ENCODE measurements at regions not wholly inside any gene's neighbourhood (a gene's known extent, or its start where the extent isn't known, plus 50 kb on each side); places are given as distances from the start of the nearest gene placed in this dataset.

DNA sequence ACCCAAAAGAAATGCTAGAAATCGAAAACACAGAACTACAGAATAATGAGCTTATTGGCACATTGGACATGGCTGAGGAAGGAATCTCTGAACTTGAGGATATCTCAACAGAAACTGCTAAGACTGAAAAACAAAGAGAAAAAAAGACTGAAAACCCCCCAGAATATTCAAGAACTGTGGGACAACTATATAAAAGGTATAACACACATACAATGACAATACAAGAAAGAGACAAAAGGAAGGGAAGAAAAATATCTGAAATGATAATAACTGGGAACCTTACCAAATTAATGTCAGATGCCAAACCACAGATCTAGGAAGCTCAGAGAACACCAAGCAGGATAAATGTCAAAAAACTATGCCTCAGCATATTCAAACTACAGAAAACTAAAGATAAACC is 68.6 kb upstream of the TNPO1 start:
- Histone ChIP-seq H2AFZ (replicated peaks; ENCODE audit: low read length, poor library complexity) (no peak overlapping the region), H3K27me3 (ENCODE audit: control insufficient read depth, insufficient read depth, low read length) (peaks cover 1% of the 10 kb centered on the region), H3K36me3 (ENCODE audit: control insufficient read depth, insufficient read depth, low read length) (no peaks in the 10 kb centered on the region), H2BK20ac (ENCODE audit: low read depth, low read length) (no peak overlapping the region), H4K91ac (ENCODE audit: insufficient read depth, low read depth, low read length) (no peak overlapping the region), H4K5ac (ENCODE audit: low read depth, low read length) (no peak overlapping the region), H3K9me3 (ENCODE audit: control insufficient read depth, insufficient read depth, low read length) (no peaks in the 10 kb centered on the region), H2AK9ac (replicated peaks; ENCODE audit: low read depth, low read length, poor library complexity) (no peak overlapping the region), H3K18ac (ENCODE audit: low read depth, low read length) (no peak overlapping the region), H4K8ac (ENCODE audit: low read depth in 2 of 2, low read length in 2 of 2) (no peak overlapping the region), H3K4ac (ENCODE audit: low read depth, low read length) (no peak overlapping the region), H3K27ac (ENCODE audit: insufficient read depth, low read length) (no peak overlapping the region), H2BK15ac (ENCODE audit: low read depth, low read length) (no peak overlapping the region), H2BK120ac (ENCODE audit: low read depth, low read length) (no peak overlapping the region), H3K23ac (ENCODE audit: low read depth, low read length) (no peak overlapping the region), H2BK5ac (ENCODE audit: low read depth, low read length, poor library complexity, severe bottlenecking) (no peak overlapping the region), H3K9me1 (ENCODE audit: insufficient read depth, low read length) (no peaks in the 10 kb centered on the region), H3K4me1 (ENCODE audit: control insufficient read depth, insufficient read depth, low read length) (no peaks in the 10 kb centered on the region), H3K14ac (replicated peaks; ENCODE audit: low read depth, low read length) (no peak overlapping the region), H3K79me1 (ENCODE audit: low read depth in 1 of 2, low read length in 2 of 2) (no peaks in the 10 kb centered on the region), H2AK5ac (ENCODE audit: low read depth, low read length) (no peak overlapping the region), H3K56ac (ENCODE audit: extremely low read depth, insufficient read depth, low read length) (no peak overlapping the region), H3K9ac (ENCODE audit: low read depth, low read length) (no peak overlapping the region), H3K4me3 (ENCODE audit: insufficient read depth, low read depth, low read length) (no peak overlapping the region), H3K4me2 (ENCODE audit: low read depth, low read length) (no peak overlapping the region), H4K20me1 (ENCODE audit: insufficient read depth, low read length) (no peaks in the 10 kb centered on the region)
- in situ Hi-C loops (cut with MboI; ENCODE audit: low sequenced_read_pairs): no loop called here
- dilution Hi-C loops (cut with HindIII; ENCODE audit: low sequenced_read_pairs, unreplicated experiment): no loop called here
- ATAC-seq (ENCODE audit: low read depth) (no peak), DNase-seq (no peak)
- no TSS peak for BruUV-seq (replicated peaks)
- TF ChIP-seq CEBPB (IDR thresholded peaks at IDR 0.05; ENCODE audit: low read depth, low read length): no peak
- no peak for TF ChIP-seq MXI1 (IDR thresholded peaks at IDR 0.05; ENCODE audit: borderline replicate concordance, low read depth, low read length)
- TF ChIP-seq RFX5 (IDR thresholded peaks at IDR 0.05; ENCODE audit: low read depth, low read length): no peak
- no peak for TF ChIP-seq RAD21 (IDR thresholded peaks at IDR 0.05; ENCODE audit: low read length)
- no peak for TF ChIP-seq SMC3 (IDR thresholded peaks at IDR 0.05; ENCODE audit: low read depth, low read length)
- TF ChIP-seq FOS (IDR thresholded peaks at IDR 0.05; ENCODE audit: low read depth, low read length): no peak
- TF ChIP-seq MAZ (IDR thresholded peaks at IDR 0.05; ENCODE audit: borderline replicate concordance, low read depth, low read length): no peak
- no peak for TF ChIP-seq MAFK (IDR thresholded peaks at IDR 0.05; ENCODE audit: low read depth, low read length)
- ChIA-PET POLR2A (ENCODE audit: unreplicated experiment) (no interaction called here), CTCF (no interaction called here)
- no CpG with 5 or more reads among the region's 1 CpG for WGBS, 2 experiments (ENCODE audit: extremely low coverage in 2 of 2, insufficient read length in 1 of 2)
- intact Hi-C loops (cut with micrococcal nuclease): loop anchor here (5.0 kb wide), 1 partner anchor 36 kb away; no protein-coding TSS in a partner anchor
